Activated CD4-positive, alpha-beta T cell treated with anti-CD3 and anti-CD28 coated beads, Interleukin-2, amount 50 U/mL, for 48 hours (primary cell): ENCODE measurements at regions not wholly inside any gene's neighbourhood (a gene's known extent, or its start where the extent isn't known, plus 50 kb on each side); places are given as distances from the start of the nearest gene placed in this dataset.
"Not testable (repeated sequence)": the region's sequence is repeated elsewhere in the genome, so short reads cannot be mapped to it uniquely, and the experiment has no call there.

ENCODE experiments used
- DNase-seq, 2 experiments: peaks; one replicate each; pipeline ENCODE4 v3.0.0-alpha.2; 2020

GRCh38 chr1:243074224-243074623 lies 180.9 kb downstream of the CEP170 start:
- DNase-seq, result not testable (repeated sequence)

GRCh38 chr1:243067056-243067455 lies 188.0 kb downstream of the CEP170 start:
- not testable (repeated sequence) for DNase-seq

DNA sequence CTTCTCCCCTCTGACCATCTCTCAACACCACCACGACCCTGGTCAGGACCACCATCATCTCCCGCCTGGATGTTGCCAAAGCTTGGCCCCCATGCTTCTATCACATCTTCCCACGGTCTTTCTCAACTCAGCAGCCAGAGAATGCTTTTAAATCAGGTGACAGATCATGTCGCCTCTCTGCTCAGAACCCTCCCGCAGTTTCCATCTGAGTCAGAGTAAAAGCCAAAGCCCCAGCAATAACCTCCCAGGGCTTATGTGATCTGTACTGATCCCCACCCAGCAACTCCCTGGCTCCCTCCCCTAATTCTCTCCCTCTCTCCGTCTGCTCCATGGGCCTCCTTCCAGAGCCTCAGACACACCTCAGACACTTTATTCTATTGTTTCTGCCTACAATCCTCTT lies 193.1 kb downstream of the CEP170 start:
- not testable (repeated sequence) for DNase-seq

DNA sequence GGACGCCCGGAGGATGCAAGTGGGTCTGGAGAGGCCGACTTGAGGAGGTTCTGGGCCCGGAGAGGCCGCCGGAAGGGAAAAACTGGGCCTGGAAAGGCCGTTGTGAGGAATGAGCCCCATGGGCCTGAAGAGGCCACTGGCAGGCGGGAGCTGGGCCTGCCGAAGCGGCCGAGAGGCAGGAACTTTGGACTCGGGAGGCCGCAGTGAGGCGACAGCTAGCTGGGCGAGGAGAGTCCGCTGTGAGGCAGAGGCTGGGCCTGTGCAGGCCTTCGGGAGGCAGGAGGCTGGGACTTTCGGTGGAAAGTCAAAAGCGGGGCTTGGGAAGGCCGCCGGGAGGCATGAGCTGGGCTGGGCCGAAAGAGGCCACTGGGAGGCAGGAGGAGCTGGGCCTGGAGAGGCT lies 199.6 kb downstream of the CEP170 start:
- DNase-seq, result not testable (repeated sequence)

DNA sequence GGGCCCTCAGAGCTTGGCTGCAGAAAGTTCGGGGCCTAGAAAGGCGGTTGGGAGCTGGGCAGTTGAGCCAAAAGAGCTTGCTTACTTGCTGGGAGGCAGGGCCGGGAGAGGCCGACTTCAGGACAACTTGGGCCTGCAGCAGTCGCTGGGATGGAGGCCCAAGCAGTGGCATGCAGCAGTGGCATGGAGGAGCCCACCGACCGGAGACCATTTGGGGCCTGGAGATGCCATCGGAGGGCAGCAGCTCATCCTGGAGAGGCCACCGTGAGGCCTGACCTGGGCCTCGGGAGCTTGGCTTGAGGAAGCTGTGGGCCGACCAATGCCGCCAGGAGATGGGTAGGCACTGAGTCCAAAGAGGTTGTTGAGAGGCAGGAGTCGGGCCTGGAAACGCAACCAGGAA lies 200.0 kb downstream of the CEP170 start:
- DNase-seq, result not testable (repeated sequence)

- DNase-seq, result not testable (repeated sequence)
Measured at GRCh38 chr1:243054681-243055080, 200.4 kb downstream of the CEP170 start.

- DNase-seq, result not testable (repeated sequence)
Measured at GRCh38 chr1:243053048-243053447, 202.0 kb downstream of the CEP170 start.

GRCh38 chr1:243050613-243051012 lies 204.5 kb downstream of the CEP170 start:
- DNase-seq, result not testable (repeated sequence)

- not testable (repeated sequence) for DNase-seq
Measured at GRCh38 chr1:243049716-243050115, 205.4 kb downstream of the CEP170 start.

DNA sequence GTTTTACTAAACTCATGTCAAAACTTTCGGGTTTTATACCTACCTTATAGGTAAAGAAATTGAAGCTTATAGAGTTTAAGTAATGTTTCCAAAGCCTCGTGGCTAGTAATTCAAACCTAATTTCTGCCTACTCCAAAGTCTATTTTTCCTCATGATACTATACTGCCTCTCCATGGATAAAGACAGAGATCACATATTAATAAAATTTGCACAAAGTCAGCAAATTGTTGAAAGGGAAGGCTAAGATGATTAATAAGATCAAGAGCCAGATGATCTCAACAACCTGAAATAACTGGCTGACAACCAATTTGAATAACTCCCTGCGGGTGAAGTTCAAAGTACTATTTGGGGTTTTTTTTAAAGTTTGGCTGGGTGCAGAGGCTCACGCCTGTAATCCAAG lies 233.7 kb downstream of the CEP170 start:
- not testable (repeated sequence) for DNase-seq

- peak; percentile 48 to 57 for DNase-seq
Measured at GRCh38 chr1:243019030-243019635, 235.9 kb downstream of the CEP170 start.

DNA sequence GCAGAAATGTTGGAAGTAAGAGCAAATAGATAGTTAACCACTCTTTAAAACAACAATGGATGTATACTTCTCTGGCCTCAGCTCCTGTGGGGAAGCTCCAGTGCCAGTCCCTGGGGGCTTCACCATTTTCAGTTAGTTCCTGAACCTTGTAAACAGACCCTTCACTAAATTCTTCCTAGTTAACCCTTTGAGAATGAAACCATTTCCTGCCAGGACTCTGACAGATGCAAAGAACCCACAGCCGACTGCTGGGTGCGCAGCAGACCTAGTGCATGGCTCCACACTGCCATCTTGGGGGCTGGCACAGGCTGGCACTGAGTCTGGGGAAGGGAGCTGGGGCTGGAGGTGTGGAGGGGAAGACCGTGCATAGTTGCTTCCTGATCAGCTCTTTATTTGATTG lies 244.4 kb downstream of the CEP170 start:
- DNase-seq, result not testable (repeated sequence)

DNA sequence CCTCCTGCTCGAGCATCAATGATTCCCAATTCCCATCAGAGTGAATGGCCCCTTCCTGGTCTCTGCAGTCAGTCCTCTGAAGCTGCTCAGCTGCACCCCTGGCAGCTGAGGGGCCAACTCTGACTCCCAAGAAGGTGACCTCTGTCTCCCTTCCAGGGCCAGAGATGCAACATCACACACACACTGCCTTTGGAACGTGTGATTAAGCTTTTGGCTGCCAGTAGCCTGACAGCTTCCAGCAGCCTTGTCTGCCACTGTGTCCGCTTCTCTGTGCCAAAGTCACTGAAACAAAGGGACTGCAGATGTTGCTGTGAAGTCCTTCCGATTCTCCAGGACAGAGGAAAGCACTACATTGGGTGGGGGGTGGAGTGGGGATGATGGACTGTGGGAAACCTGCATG lies 254.1 kb downstream of the CEP170 start:
- not testable (repeated sequence) for DNase-seq

GRCh38 chr1:242992776-242993175 lies 262.3 kb downstream of the CEP170 start:
- DNase-seq, result not testable (repeated sequence)

GRCh38 chr1:242985096-242985495 lies 270.0 kb downstream of the CEP170 start:
- not testable (repeated sequence) for DNase-seq

DNA sequence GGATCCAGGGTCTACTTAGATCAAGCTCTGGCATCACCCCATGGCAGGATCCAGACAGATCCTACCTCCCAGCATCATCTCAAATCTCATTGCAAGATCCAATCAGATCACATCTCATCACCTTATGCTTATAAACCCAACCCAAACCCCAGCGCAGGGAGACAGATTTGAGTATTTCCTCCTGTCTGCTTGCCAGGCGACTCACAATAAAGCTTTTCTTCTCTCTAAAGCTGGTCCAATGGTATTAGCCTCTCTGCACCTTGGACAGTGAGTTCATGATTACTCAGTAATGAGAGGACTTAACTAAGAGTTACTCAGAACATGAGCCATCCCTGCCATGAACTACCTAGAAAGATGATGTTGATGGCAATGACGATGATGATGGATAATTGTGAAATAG lies 281.7 kb downstream of the CEP170 start:
- DNase-seq, result not testable (repeated sequence)

GRCh38 chr1:242966892-242967291 lies 288.2 kb downstream of the CEP170 start:
- DNase-seq, result no peak

DNA sequence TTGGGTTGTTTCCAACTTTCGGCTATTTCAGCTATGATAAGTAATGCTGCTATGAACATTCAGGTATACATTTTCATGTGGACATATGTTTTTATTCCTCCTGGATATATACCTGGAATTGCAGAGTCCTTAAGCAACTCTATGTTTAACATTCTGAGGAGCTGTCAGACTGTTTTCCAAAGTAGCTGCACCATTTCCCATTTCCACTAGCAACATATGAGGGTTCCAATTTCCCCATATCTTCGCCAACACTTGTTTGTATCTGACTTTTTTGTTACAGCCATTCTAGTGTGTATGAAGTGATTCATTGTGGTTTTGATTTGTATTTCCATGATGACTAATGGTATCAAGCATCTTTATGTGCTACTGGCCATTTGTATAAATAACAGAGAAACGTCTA lies 295.7 kb downstream of the CEP170 start:
- DNase-seq, result not testable (repeated sequence)

DNA sequence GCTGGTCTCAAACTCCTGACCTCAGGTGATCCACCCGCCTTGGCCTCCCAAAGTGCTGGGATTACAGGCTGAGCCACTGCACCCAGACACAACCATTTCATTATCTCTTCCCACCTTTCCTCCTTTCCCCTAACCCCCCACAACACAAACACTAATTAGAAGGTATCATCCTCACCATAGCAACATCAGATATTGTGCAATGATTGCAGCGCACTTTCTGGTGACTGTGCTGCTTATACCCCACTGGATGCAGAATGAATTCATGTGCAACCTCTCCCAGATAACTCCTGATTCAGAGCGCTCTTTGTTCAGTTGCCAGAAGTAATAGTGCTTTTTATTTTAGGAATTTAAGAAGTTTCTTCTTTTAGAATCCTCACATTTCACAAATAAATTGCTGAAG lies 300.1 kb downstream of the CEP170 start:
- DNase-seq, result not testable (repeated sequence)

DNA sequence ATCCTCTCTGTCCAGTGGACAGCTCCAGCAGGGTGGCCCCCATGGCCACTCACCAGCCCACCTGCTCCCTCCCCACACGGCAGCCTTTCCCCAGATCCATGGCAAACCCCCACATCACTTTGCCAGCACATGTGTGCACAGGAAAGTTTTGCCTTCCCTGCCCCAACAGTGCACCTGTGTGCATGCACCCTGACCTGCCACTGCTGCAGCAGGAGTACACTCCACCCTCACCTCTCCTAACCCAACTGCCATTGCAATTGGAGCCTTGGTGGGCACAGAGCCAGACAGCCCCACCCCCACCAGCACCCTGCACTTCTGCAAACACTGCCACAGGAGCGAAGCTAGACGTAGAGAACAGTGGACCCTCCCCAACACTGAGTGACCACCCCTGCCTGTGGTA lies 308.9 kb downstream of the CEP170 start:
- DNase-seq, result no peak

DNA sequence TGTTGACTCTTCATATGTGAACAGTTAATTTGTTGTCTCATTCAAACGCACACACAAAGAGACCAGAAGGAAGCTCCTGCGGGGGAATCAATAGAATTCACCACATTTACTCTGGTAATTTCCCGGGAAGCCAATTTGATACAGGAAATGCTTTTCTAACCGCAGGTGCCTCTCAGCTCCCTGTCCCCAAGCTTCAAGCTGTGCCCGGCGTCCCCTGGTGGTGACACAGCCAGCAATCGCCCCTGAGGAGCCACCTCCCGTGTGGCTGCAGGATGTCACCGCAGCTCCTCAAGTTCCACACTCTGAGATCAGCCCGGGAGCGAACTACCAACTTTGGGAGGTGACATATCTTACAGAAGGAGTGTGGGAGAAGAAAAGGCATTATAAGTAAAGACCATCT lies 318.4 kb downstream of the CEP170 start:
- DNase-seq, result peak; percentile 3 to 4

DNA sequence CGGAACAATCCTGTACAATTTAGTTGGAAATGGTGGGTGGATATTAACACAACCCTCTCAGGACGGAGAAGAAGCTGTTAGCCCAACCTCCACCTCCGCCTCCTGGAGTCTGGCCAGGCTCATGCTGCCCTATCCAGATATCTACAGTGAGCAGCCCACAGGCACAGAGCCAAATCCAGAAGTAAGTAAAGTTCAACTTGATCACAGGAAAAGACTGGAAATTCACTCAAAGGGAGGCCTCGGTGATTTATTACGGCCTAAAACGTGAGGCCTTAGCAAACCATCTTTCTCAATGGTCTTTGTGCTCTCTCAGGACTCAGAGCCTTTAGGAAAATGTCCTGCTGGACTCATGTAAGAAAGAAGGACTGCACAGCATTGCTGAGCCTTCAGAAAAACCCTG lies 330.4 kb downstream of the CEP170 start:
- DNase-seq, result not testable (repeated sequence)

- not testable (repeated sequence) for DNase-seq
Measured at GRCh38 chr1:242923603-242924002, 331.5 kb downstream of the CEP170 start.

DNA sequence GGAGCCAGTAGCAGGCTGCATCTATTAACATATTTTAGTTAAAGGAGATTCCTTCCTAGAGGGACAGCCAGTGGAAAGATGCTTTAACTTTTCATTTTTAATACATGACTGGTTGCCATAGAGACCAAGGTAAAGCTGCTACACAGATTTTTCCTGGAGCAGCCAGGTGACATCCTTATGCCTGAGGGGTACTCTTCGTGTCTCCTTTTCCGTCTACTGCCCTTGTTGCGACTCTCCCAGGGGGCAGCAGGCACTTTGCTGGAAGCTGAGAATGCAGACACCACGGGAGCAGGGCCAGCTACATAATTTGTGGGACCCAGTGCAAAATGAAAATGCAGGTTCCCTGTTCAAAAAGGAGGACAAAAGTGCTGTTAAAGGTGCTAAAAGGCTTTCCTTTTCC lies 340.4 kb downstream of the CEP170 start:
- DNase-seq, result not testable (repeated sequence)

DNA sequence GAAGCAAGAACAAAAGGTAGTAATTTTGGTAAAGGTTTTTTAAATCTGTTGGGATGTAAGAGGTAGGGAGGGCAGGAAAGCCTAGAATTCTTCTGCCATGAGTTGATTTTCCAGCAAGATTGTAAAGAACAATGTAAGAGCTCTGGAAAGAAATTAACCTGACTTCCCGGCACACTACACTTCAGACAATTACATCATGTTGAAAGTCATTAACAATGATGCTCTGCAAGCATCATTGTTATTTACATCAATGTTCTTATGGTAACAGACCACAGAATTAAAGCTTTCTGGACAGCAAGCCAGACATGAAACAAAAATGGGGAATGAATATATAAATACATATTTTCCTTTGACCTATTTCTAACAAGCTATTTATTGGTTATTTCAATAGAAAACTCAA lies 342.2 kb downstream of the CEP170 start:
- DNase-seq, result not testable (repeated sequence)
